HEK293T (cell line): ENCODE measurements at regions not wholly inside any gene's neighbourhood (a gene's known extent, or its start where the extent isn't known, plus 50 kb on each side); places are given as distances from the start of the nearest gene placed in this dataset.
A peak's percentile ranks its signal among the peaks of the same experiment; 100 is the strongest.

Experiments
- CTCF ChIA-PET: fragments of 350-600 bp; formaldehyde crosslinking; extraction: SDS; loops from one replicate; lab custom pipeline; 2021; ENCODE audit warnings: antibody characterized with exemption, inconsistent platforms; lab: Yijun Ruan, JAX
- POLR2A ChIA-PET: fragments of 350-600 bp; formaldehyde crosslinking; extraction: SDS; loops from one replicate; lab custom pipeline; 2020; ENCODE audit warnings: antibody characterized with exemption, inconsistent platforms; lab: Yijun Ruan, JAX
- DNase-seq: peaks from one replicate; pipeline ENCODE4 v3.0.0; 2012; ENCODE audit warnings: mixed read lengths; ENCODE audit errors: extremely low spot score
- ARNT ChIP-seq: fragments of 450-650 bp; IDR thresholded peaks from 2 replicates; pipeline ENCODE4 v1.6.1; 2017; ENCODE audit warnings: mild to moderate bottlenecking
- BHLHE40 ChIP-seq: fragments of 450-650 bp; IDR thresholded peaks from 2 replicates; pipeline ENCODE4 v1.6.1; 2016; ENCODE audit warnings: mild to moderate bottlenecking, moderate library complexity, borderline replicate concordance
- CTBP1 ChIP-seq: fragments of 450-650 bp; IDR thresholded peaks from 2 replicates; pipeline ENCODE4 v1.6.1; 2016; ENCODE audit warnings: borderline replicate concordance
- ELF4 ChIP-seq: fragments of 450-650 bp; IDR thresholded peaks from 2 replicates; pipeline ENCODE4 v1.6.1; 2017; ENCODE audit warnings: antibody characterized with exemption
- FOXA1 ChIP-seq: fragments of 450-650 bp; IDR thresholded peaks from 2 replicates; pipeline ENCODE4 v1.6.1; 2016; ENCODE audit warnings: mild to moderate bottlenecking
- FOXK2 ChIP-seq: fragments of 450-650 bp; IDR thresholded peaks from 2 replicates; pipeline ENCODE4 v1.6.1; 2016; ENCODE audit warnings: mild to moderate bottlenecking
- FOXM1 ChIP-seq: fragments of 450-650 bp; IDR thresholded peaks from 2 replicates; pipeline ENCODE4 v1.6.1; 2017; ENCODE audit warnings: mild to moderate bottlenecking, borderline replicate concordance
- HDGF ChIP-seq: fragments of 450-650 bp; IDR thresholded peaks from 2 replicates; pipeline ENCODE4 v1.6.1; 2017; ENCODE audit warnings: antibody characterized with exemption, borderline replicate concordance
- L3MBTL2 ChIP-seq: fragments of 450-650 bp; conservative IDR thresholded peaks from 2 replicates; pipeline ENCODE4 v1.6.1; 2016; ENCODE audit warnings: mild to moderate bottlenecking
- LEF1 ChIP-seq: fragments of 450-650 bp; IDR thresholded peaks from 2 replicates; pipeline ENCODE4 v1.6.1; 2017; ENCODE audit warnings: mild to moderate bottlenecking, borderline replicate concordance
- NFRKB ChIP-seq: fragments of 450-650 bp; IDR thresholded peaks from 2 replicates; pipeline ENCODE4 v1.6.1; 2016; ENCODE audit warnings: mild to moderate bottlenecking, moderate library complexity
- PKNOX1 ChIP-seq: fragments of 450-650 bp; IDR thresholded peaks from 2 replicates; pipeline ENCODE4 v1.6.1; 2016
- SP1 ChIP-seq: fragments of 450-650 bp; IDR thresholded peaks from 2 replicates; pipeline ENCODE4 v1.6.1; 2017
- SUZ12 ChIP-seq: fragments of 450-650 bp; IDR thresholded peaks from 2 replicates; pipeline ENCODE4 v1.6.1; 2016; ENCODE audit warnings: mild to moderate bottlenecking
- TARDBP ChIP-seq: fragments of 450-650 bp; IDR thresholded peaks from 2 replicates; pipeline ENCODE4 v1.6.1; 2016
- ZNF384 ChIP-seq: fragments of 450-650 bp; IDR thresholded peaks from 2 replicates; pipeline ENCODE4 v1.6.1; 2016

- CTCF ChIA-PET = no interaction called here
- POLR2A ChIA-PET = no interaction called here
- no peak for DNase-seq
- TF ChIP-seq FOXM1 (no peak), FOXK2 (no peak), ARNT (no peak)
Measured at GRCh38 chr16:86669937-86670749, 91.8 kb downstream of the FOXL1 start.

- POLR2A ChIA-PET = no interaction called here
- no peak for DNase-seq
- TF ChIP-seq LEF1 = no peak
- CTCF ChIA-PET = no interaction called here
Measured at GRCh38 chr16:86670750-86671234, 92.4 kb downstream of the FOXL1 start.

- ChIA-PET POLR2A (no interaction called here), CTCF (no interaction called here)
- DNase-seq = no peak
- TF ChIP-seq LEF1 (no peak), FOXA1 (no peak), FOXM1 (no peak), L3MBTL2 (0 out of 2 replicates have a peak, but pooled peaks have one; percentile 11), CTBP1 (no peak), ARNT (no peak)
Measured at GRCh38 chr16:86671486-86672178, 93.3 kb downstream of the FOXL1 start.

- DNase-seq = no peak
- POLR2A ChIA-PET = no interaction called here
- CTCF ChIA-PET = no interaction called here
- TF ChIP-seq FOXK2 = no peak
- TF ChIP-seq ZNF384 = no peak
- no peak for TF ChIP-seq NFRKB
- TF ChIP-seq ARNT = no peak
- TF ChIP-seq TARDBP = no peak
- no peak for TF ChIP-seq HDGF
- no peak for TF ChIP-seq SP1
- TF ChIP-seq LEF1 = no peak
- no peak for TF ChIP-seq PKNOX1
- no peak for TF ChIP-seq CTBP1
- TF ChIP-seq BHLHE40 = no peak
- no peak for TF ChIP-seq L3MBTL2
- TF ChIP-seq SUZ12 = no peak
- TF ChIP-seq FOXM1 = no peak
- no peak for TF ChIP-seq FOXA1
Measured at GRCh38 chr16:86672179-86672863, 94.0 kb downstream of the FOXL1 start.

GRCh38 chr16:86673090-86673955 lies 95.0 kb downstream of the FOXL1 start:
- POLR2A ChIA-PET = no interaction called here
- TF ChIP-seq L3MBTL2 (no peak), ELF4 (no peak), LEF1 (no peak), SP1 (no peak)
- CTCF ChIA-PET = no interaction called here
- no peak for DNase-seq

- no peak for DNase-seq
- TF ChIP-seq CTBP1 = no peak
- no peak for TF ChIP-seq NFRKB
- no peak for TF ChIP-seq ARNT
- TF ChIP-seq L3MBTL2 = no peak
- CTCF ChIA-PET = no interaction called here
- POLR2A ChIA-PET = no interaction called here
Measured at GRCh38 chr16:86673956-86674453, 95.7 kb downstream of the FOXL1 start.

GRCh38 chr16:86676254-86676670 lies 97.9 kb downstream of the FOXL1 start:
- no peak for DNase-seq
- TF ChIP-seq SP1 (no peak), FOXK2 (no peak), ZNF384 (no peak), LEF1 (no peak), BHLHE40 (no peak), L3MBTL2 (no peak), NFRKB (no peak), FOXA1 (no peak), HDGF (no peak), SUZ12 (no peak), TARDBP (no peak)
- CTCF ChIA-PET = no interaction called here
- POLR2A ChIA-PET = no interaction called here
